A673 (cell line): ENCODE measurements at regions not wholly inside any gene's neighbourhood (a gene's known extent, or its start where the extent isn't known, plus 50 kb on each side); places are given as distances from the start of the nearest gene placed in this dataset.

Source experiments
- BruUV-seq: library from RNA; stranded (reverse); fragments of 400-500 nt; replicated peaks from 2 replicates; lab custom pipeline; 2021; lab: Mats Ljungman, UMichigan
- CTCF ChIA-PET: fragments of 300-600 bp; sonication (Branson Sonifier 250); formaldehyde crosslinking; loops from one replicate; lab custom pipeline; 2022; ENCODE audit warnings: antibody characterized with exemption; lab: Charles Lee
- POLR2A ChIA-PET: fragments of 300-600 bp; sonication (Branson Sonifier 250); formaldehyde crosslinking; loops from one replicate; lab custom pipeline; 2022; ENCODE audit warnings: antibody characterized with exemption; ENCODE audit not compliant: low non-redundant PET; lab: Charles Lee
- DNase-seq: peaks from one replicate; pipeline ENCODE4 v3.0.0-alpha.2; 2015; ENCODE audit warnings: low spot score
- H3K27ac ChIP-seq: fragments of 200-600 bp; sonication (generic); 2 replicates; pipeline ENCODE4 v1.5.1; 2016; ENCODE audit warnings: mixed run types, low read depth, mild to moderate bottlenecking, mixed read lengths, antibody characterized with exemption, low read length; ENCODE audit not compliant: poor library complexity, severe bottlenecking
- H3K27me3 ChIP-seq: fragments of 200-600 bp; sonication (generic); replicated peaks from 2 replicates; pipeline ENCODE4 v1.6.1; 2017; ENCODE audit warnings: mixed run types, low read depth, mild to moderate bottlenecking, mixed read lengths, antibody characterized with exemption, low read length; ENCODE audit not compliant: insufficient read depth, poor library complexity
- H3K36me3 ChIP-seq: fragments of 200-600 bp; sonication (generic); 2 replicates; pipeline ENCODE4 v1.6.1; 2016; ENCODE audit warnings: mixed run types, mild to moderate bottlenecking, mixed read lengths, antibody characterized with exemption, low read length; ENCODE audit not compliant: insufficient read depth, poor library complexity, severe bottlenecking
- H3K4me1 ChIP-seq: fragments of 200-600 bp; sonication (generic); 2 replicates; pipeline ENCODE4 v1.6.1; 2017; ENCODE audit warnings: mixed run types, mild to moderate bottlenecking, mixed read lengths, antibody characterized with exemption, low read length; ENCODE audit not compliant: insufficient read depth, poor library complexity, severe bottlenecking
- H3K4me3 ChIP-seq: fragments of 200-600 bp; sonication (generic); 2 replicates; pipeline ENCODE4 v1.5.1; 2016; ENCODE audit warnings: low read depth, mixed run types, mild to moderate bottlenecking, mixed read lengths, low read length; ENCODE audit not compliant: poor library complexity, severe bottlenecking
- H3K9me3 ChIP-seq: fragments of 200-600 bp; sonication (generic); 2 replicates; pipeline ENCODE4 v1.6.1; 2016; ENCODE audit warnings: mixed run types, low read depth, mild to moderate bottlenecking, mixed read lengths, antibody characterized with exemption, low read length; ENCODE audit not compliant: poor library complexity, severe bottlenecking
- CTCF ChIP-seq: fragments of 300-800, 200-600 bp; sonication (generic); conservative IDR thresholded peaks from 2 replicates; pipeline ENCODE4 v1.5.1; 2017; ENCODE audit warnings: low read depth, mild to moderate bottlenecking, antibody characterized with exemption, low read length, moderate library complexity, mixed read lengths
- EZH2 ChIP-seq: fragments of 200-600 bp; sonication (generic); IDR thresholded peaks from 2 replicates; pipeline ENCODE4 v1.6.1; 2017; ENCODE audit warnings: borderline replicate concordance, low read depth, mild to moderate bottlenecking, mixed read lengths, antibody characterized with exemption, low read length; ENCODE audit not compliant: poor library complexity, severe bottlenecking
- intact Hi-C: fragments of 100-400 bp; cut with micrococcal nuclease; formaldehyde crosslinking; loops from one replicate; pipeline ENCODE4 v1.10.0; 2022; ENCODE audit not compliant: unreplicated experiment

- Histone ChIP-seq H3K9me3 (no peaks in the 10 kb centered on the region), H3K36me3 (no peaks in the 10 kb centered on the region), H3K27me3 (no peaks in the 10 kb centered on the region), H3K4me3 (no peak overlapping the region), H3K4me1 (peaks cover 17% of the 10 kb centered on the region), H3K27ac (no peak overlapping the region)
- intact Hi-C loops, result loop anchor here (10.0 kb wide), 1 partner anchor 114 kb away; no protein-coding TSS in a partner anchor
- no peak for TF ChIP-seq CTCF
- no peak for TF ChIP-seq EZH2
- no TSS peak for BruUV-seq
- CTCF ChIA-PET, result no interaction called here
- no peak for DNase-seq
- POLR2A ChIA-PET, result no interaction called here
Observed at GRCh38 chr18:76568731-76569130, 73.7 kb upstream of the ZNF516 start.

- Histone ChIP-seq H3K4me3 (no peak overlapping the region), H3K27ac (no peak overlapping the region), H3K36me3 (no peaks in the 10 kb centered on the region), H3K9me3 (no peaks in the 10 kb centered on the region), H3K4me1 (peaks cover 17% of the 10 kb centered on the region), H3K27me3 (no peaks in the 10 kb centered on the region)
- ChIA-PET CTCF (no interaction called here), POLR2A (no interaction called here)
- BruUV-seq, result no TSS peak
- no peak for TF ChIP-seq EZH2
- no peak for TF ChIP-seq CTCF
- intact Hi-C loops, result loop anchor here (10.0 kb wide), 1 partner anchor 113 kb away; no protein-coding TSS in a partner anchor
- no peak for DNase-seq
Observed at GRCh38 chr18:76567835-76568445, 72.9 kb upstream of the ZNF516 start.

- no peak overlapping the region for H3K4me3 ChIP-seq
- H3K4me1 ChIP-seq, result peaks cover 17% of the 10 kb centered on the region
- BruUV-seq, result no TSS peak
- TF ChIP-seq CTCF (no peak), EZH2 (no peak)
- ChIA-PET CTCF (no interaction called here), POLR2A (no interaction called here)
- H3K27me3 ChIP-seq, result no peaks in the 10 kb centered on the region
- H3K27ac ChIP-seq, result no peak overlapping the region
- DNase-seq, result no peak
- no peaks in the 10 kb centered on the region for H3K9me3 ChIP-seq
- no peaks in the 10 kb centered on the region for H3K36me3 ChIP-seq
- intact Hi-C loops, result loop anchor here (10.0 kb wide), 1 partner anchor 112 kb away; no protein-coding TSS in a partner anchor
Observed at GRCh38 chr18:76566987-76567386, 71.9 kb upstream of the ZNF516 start.
